ENCODE measurements at regions not wholly inside any gene's neighbourhood (a gene's known extent, or its start where the extent isn't known, plus 50 kb on each side); places are given as distances from the start of the nearest gene placed in this dataset.

DNA sequence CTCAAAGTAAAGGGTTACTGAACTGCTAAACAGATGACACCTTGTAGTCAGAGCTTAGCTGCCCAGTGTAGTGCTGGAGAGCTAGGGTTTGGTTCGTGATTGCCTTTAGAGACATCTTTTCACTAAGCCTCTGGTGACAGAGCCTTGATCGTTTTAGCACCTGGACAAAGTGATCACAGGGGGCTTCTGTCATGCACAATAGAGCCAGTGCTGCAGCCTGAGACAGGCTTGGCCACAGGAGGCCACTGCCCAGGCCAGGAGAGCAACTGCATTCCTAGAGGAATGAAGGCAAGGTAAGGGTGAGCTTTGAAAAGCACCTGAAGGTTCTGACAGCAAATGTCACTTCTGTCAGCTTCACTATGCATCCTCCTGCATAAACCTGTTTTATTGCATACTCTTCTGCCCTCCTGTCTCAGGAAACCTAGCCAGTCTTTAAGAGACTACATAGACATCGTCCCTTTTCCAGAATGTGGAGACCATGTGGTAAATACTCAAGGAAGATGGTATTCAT lies 122.9 kb downstream of the NPY start:
- TF ChIP-seq, protein P1, sequence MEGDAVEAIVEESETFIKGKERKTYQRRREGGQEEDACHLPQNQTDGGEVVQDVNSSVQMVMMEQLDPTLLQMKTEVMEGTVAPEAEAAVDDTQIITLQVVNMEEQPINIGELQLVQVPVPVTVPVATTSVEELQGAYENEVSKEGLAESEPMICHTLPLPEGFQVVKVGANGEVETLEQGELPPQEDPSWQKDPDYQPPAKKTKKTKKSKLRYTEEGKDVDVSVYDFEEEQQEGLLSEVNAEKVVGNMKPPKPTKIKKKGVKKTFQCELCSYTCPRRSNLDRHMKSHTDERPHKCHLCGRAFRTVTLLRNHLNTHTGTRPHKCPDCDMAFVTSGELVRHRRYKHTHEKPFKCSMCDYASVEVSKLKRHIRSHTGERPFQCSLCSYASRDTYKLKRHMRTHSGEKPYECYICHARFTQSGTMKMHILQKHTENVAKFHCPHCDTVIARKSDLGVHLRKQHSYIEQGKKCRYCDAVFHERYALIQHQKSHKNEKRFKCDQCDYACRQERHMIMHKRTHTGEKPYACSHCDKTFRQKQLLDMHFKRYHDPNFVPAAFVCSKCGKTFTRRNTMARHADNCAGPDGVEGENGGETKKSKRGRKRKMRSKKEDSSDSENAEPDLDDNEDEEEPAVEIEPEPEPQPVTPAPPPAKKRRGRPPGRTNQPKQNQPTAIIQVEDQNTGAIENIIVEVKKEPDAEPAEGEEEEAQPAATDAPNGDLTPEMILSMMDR (IDR thresholded peaks at IDR 0.05), result no peak
- TF ChIP-seq EP300 (IDR thresholded peaks at IDR 0.05), result no peak
- no peak for TF ChIP-seq POLR2A (IDR thresholded peaks at IDR 0.05)

Measured in ovary (tissue), 3 donors.